ENCODE measurements at regions not wholly inside any gene's neighbourhood (a gene's known extent, or its start where the extent isn't known, plus 50 kb on each side); places are given as distances from the start of the nearest gene placed in this dataset.

GRCh38 chr3:116946376-116946775 is 236.8 kb downstream of the TUSC7 start:
- no peaks in the 10 kb centered on the region for H3K27me3 ChIP-seq (ENCODE audit: insufficient read depth, low read length, poor library complexity, severe bottlenecking)
- H3K27ac Mint-ChIP-seq: no peak overlapping the region
- no peaks in the 10 kb centered on the region for H3K36me3 Mint-ChIP-seq
- no peak overlapping the region for H3K4me3 Mint-ChIP-seq
- no peak overlapping the region for H3K27ac ChIP-seq (ENCODE audit: low read depth, low read length)
- CTCF ChIA-PET: no interaction called here
- no peaks in the 10 kb centered on the region for H3K9me3 ChIP-seq (ENCODE audit: low read length)
- no peaks in the 10 kb centered on the region for H3K4me1 ChIP-seq (ENCODE audit: insufficient read depth, low read length)
- peaks cover 3 to 25% (median 6%) of the 10 kb centered on the region in 5 donors for H3K9me3 Mint-ChIP-seq
- no peak overlapping the region for H3K4me3 ChIP-seq (ENCODE audit: low read length)
- H3K36me3 ChIP-seq (ENCODE audit: insufficient read depth, low read length): no peaks in the 10 kb centered on the region
- no peaks in the 10 kb centered on the region for H3K27me3 Mint-ChIP-seq
- H3K4me1 Mint-ChIP-seq: no peaks in the 10 kb centered on the region
- DNase-seq: no peak
- POLR2A ChIA-PET: no interaction called here

- H3K4me3 ChIP-seq (ENCODE audit: low read length): no peak overlapping the region
- H3K36me3 ChIP-seq (ENCODE audit: insufficient read depth, low read length): no peaks in the 10 kb centered on the region
- Mint-ChIP-seq H3K27ac (no peak overlapping the region), H3K9me3 (peaks cover 3 to 18% (median 6%) of the 10 kb centered on the region in 5 donors), H3K36me3 (no peaks in the 10 kb centered on the region), H3K27me3 (no peaks in the 10 kb centered on the region), H3K4me1 (no peaks in the 10 kb centered on the region), H3K4me3 (no peak overlapping the region)
- no peak for DNase-seq
- no peak overlapping the region for H3K27ac ChIP-seq (ENCODE audit: low read depth, low read length)
- H3K27me3 ChIP-seq (ENCODE audit: insufficient read depth, low read length, poor library complexity, severe bottlenecking): no peaks in the 10 kb centered on the region
- POLR2A ChIA-PET: no interaction called here
- H3K4me1 ChIP-seq (ENCODE audit: insufficient read depth, low read length): no peaks in the 10 kb centered on the region
- no peaks in the 10 kb centered on the region for H3K9me3 ChIP-seq (ENCODE audit: low read length)
- CTCF ChIA-PET: no interaction called here
Observed at GRCh38 chr3:116947148-116947547, 237.6 kb downstream of the TUSC7 start.

GRCh38 chr3:116947809-116948208 is 238.2 kb downstream of the TUSC7 start:
- ChIA-PET POLR2A (no interaction called here), CTCF (no interaction called here)
- Mint-ChIP-seq H3K27me3 (no peaks in the 10 kb centered on the region), H3K4me1 (no peaks in the 10 kb centered on the region), H3K27ac (no peak overlapping the region), H3K36me3 (no peaks in the 10 kb centered on the region), H3K4me3 (no peak overlapping the region), H3K9me3 (peaks cover 1 to 16% (median 6%) of the 10 kb centered on the region in 5 donors)
- no peak for DNase-seq
- H3K4me3 ChIP-seq (ENCODE audit: low read length): no peak overlapping the region
- no peaks in the 10 kb centered on the region for H3K9me3 ChIP-seq (ENCODE audit: low read length)
- no peak overlapping the region for H3K27ac ChIP-seq (ENCODE audit: low read depth, low read length)
- H3K4me1 ChIP-seq (ENCODE audit: insufficient read depth, low read length): no peaks in the 10 kb centered on the region
- H3K36me3 ChIP-seq (ENCODE audit: insufficient read depth, low read length): no peaks in the 10 kb centered on the region
- H3K27me3 ChIP-seq (ENCODE audit: insufficient read depth, low read length, poor library complexity, severe bottlenecking): no peaks in the 10 kb centered on the region

GRCh38 chr3:116950301-116951055 is 240.9 kb downstream of the TUSC7 start:
- Histone ChIP-seq H3K27ac (ENCODE audit: low read depth, low read length) (no peak overlapping the region), H3K36me3 (ENCODE audit: insufficient read depth, low read length) (no peaks in the 10 kb centered on the region), H3K4me3 (ENCODE audit: low read length) (no peak overlapping the region), H3K4me1 (ENCODE audit: insufficient read depth, low read length) (no peaks in the 10 kb centered on the region), H3K9me3 (ENCODE audit: low read length) (no peaks in the 10 kb centered on the region), H3K27me3 (ENCODE audit: insufficient read depth, low read length, poor library complexity, severe bottlenecking) (no peaks in the 10 kb centered on the region)
- Mint-ChIP-seq H3K9me3 (peaks cover 0 to 10% (median 2%) of the 10 kb centered on the region in 5 donors), H3K4me1 (no peaks in the 10 kb centered on the region), H3K4me3 (no peak overlapping the region), H3K27ac (no peak overlapping the region), H3K27me3 (no peaks in the 10 kb centered on the region), H3K36me3 (no peaks in the 10 kb centered on the region)
- DNase-seq: no peak
- POLR2A ChIA-PET: no interaction called here
- CTCF ChIA-PET: no interaction called here

GRCh38 chr3:116951610-116952009 is 242.0 kb downstream of the TUSC7 start:
- no peak overlapping the region for H3K27ac ChIP-seq (ENCODE audit: low read depth, low read length)
- no peak overlapping the region for H3K27ac Mint-ChIP-seq
- H3K27me3 Mint-ChIP-seq: no peaks in the 10 kb centered on the region
- no peaks in the 10 kb centered on the region for H3K4me1 Mint-ChIP-seq
- H3K9me3 ChIP-seq (ENCODE audit: low read length): no peaks in the 10 kb centered on the region
- no peaks in the 10 kb centered on the region for H3K36me3 ChIP-seq (ENCODE audit: insufficient read depth, low read length)
- H3K4me3 ChIP-seq (ENCODE audit: low read length): no peak overlapping the region
- no peaks in the 10 kb centered on the region for H3K27me3 ChIP-seq (ENCODE audit: insufficient read depth, low read length, poor library complexity, severe bottlenecking)
- H3K4me3 Mint-ChIP-seq: no peak overlapping the region
- H3K36me3 Mint-ChIP-seq: no peaks in the 10 kb centered on the region
- peaks cover 0 to 19% (median 2%) of the 10 kb centered on the region in 5 donors for H3K9me3 Mint-ChIP-seq
- POLR2A ChIA-PET: no interaction called here
- CTCF ChIA-PET: no interaction called here
- no peaks in the 10 kb centered on the region for H3K4me1 ChIP-seq (ENCODE audit: insufficient read depth, low read length)
- no peak for DNase-seq

GRCh38 chr3:116958291-116958690 is 248.7 kb downstream of the TUSC7 start:
- Mint-ChIP-seq H3K27me3 (no peaks in the 10 kb centered on the region), H3K4me3 (no peak overlapping the region), H3K36me3 (no peaks in the 10 kb centered on the region), H3K27ac (no peak overlapping the region), H3K4me1 (no peaks in the 10 kb centered on the region), H3K9me3 (peaks cover 0 to 14% (median 3%) of the 10 kb centered on the region in 5 donors)
- H3K36me3 ChIP-seq (ENCODE audit: insufficient read depth, low read length): no peaks in the 10 kb centered on the region
- ChIA-PET CTCF (no interaction called here), POLR2A (no interaction called here)
- no peaks in the 10 kb centered on the region for H3K9me3 ChIP-seq (ENCODE audit: low read length)
- no peaks in the 10 kb centered on the region for H3K4me1 ChIP-seq (ENCODE audit: insufficient read depth, low read length)
- no peak for DNase-seq
- no peaks in the 10 kb centered on the region for H3K27me3 ChIP-seq (ENCODE audit: insufficient read depth, low read length, poor library complexity, severe bottlenecking)
- no peak overlapping the region for H3K27ac ChIP-seq (ENCODE audit: low read depth, low read length)
- no peak overlapping the region for H3K4me3 ChIP-seq (ENCODE audit: low read length)

- POLR2A ChIA-PET: no interaction called here
- H3K27ac Mint-ChIP-seq: no peak overlapping the region
- no peaks in the 10 kb centered on the region for H3K9me3 ChIP-seq (ENCODE audit: low read length)
- H3K36me3 ChIP-seq (ENCODE audit: insufficient read depth, low read length): no peaks in the 10 kb centered on the region
- no peaks in the 10 kb centered on the region for H3K27me3 Mint-ChIP-seq
- no peaks in the 10 kb centered on the region for H3K36me3 Mint-ChIP-seq
- CTCF ChIA-PET: no interaction called here
- no peak for DNase-seq
- H3K9me3 Mint-ChIP-seq: peaks cover 0 to 20% (median 2%) of the 10 kb centered on the region in 5 donors
- no peak overlapping the region for H3K4me3 Mint-ChIP-seq
- no peak overlapping the region for H3K27ac ChIP-seq (ENCODE audit: low read depth, low read length)
- H3K27me3 ChIP-seq (ENCODE audit: insufficient read depth, low read length, poor library complexity, severe bottlenecking): no peaks in the 10 kb centered on the region
- no peak overlapping the region for H3K4me3 ChIP-seq (ENCODE audit: low read length)
- no peaks in the 10 kb centered on the region for H3K4me1 ChIP-seq (ENCODE audit: insufficient read depth, low read length)
- H3K4me1 Mint-ChIP-seq: no peaks in the 10 kb centered on the region
Observed at GRCh38 chr3:116961106-116961505, 251.5 kb downstream of the TUSC7 start.

GRCh38 chr3:116963802-116964201 is 254.2 kb downstream of the TUSC7 start:
- Mint-ChIP-seq H3K4me1 (no peaks in the 10 kb centered on the region), H3K4me3 (no peak overlapping the region), H3K27ac (no peak overlapping the region), H3K36me3 (no peaks in the 10 kb centered on the region), H3K9me3 (peaks cover 0 to 15% (median 2%) of the 10 kb centered on the region in 5 donors), H3K27me3 (no peaks in the 10 kb centered on the region)
- Histone ChIP-seq H3K9me3 (ENCODE audit: low read length) (no peaks in the 10 kb centered on the region), H3K36me3 (ENCODE audit: insufficient read depth, low read length) (no peaks in the 10 kb centered on the region), H3K4me3 (ENCODE audit: low read length) (no peak overlapping the region), H3K27me3 (ENCODE audit: insufficient read depth, low read length, poor library complexity, severe bottlenecking) (no peaks in the 10 kb centered on the region), H3K27ac (ENCODE audit: low read depth, low read length) (no peak overlapping the region), H3K4me1 (ENCODE audit: insufficient read depth, low read length) (no peaks in the 10 kb centered on the region)
- ChIA-PET CTCF (no interaction called here), POLR2A (no interaction called here)
- DNase-seq: no peak

Measured in CD8-positive, alpha-beta memory T cell (primary cell).